Activated naive CD8-positive, alpha-beta T cell treated with anti-CD3 and anti-CD28 coated beads, Interleukin-2, amount 10 ng/mL, durations not matched to agents 7 days and 5 days (primary cell): ENCODE measurements at regions not wholly inside any gene's neighbourhood (a gene's known extent, or its start where the extent isn't known, plus 50 kb on each side); places are given as distances from the start of the nearest gene placed in this dataset.

Source experiments
- ATAC-seq: fragments of 150-1000 bp; cut with Tn5 transposase; one replicate; pipeline ENCODE4 v1.10.0; 2021; ENCODE audit warnings: low read depth, moderate library complexity
- POLR2A ChIA-PET: fragments of 350-600 bp; sonication (Branson Sonifier 250); formaldehyde crosslinking; loops from one replicate; lab custom pipeline; 2021; ENCODE audit warnings: antibody characterized with exemption; lab: Charles Lee
- DNase-seq: peaks from one replicate; pipeline ENCODE4 v3.0.0; 2021
- H3K27ac Mint-ChIP-seq: one replicate; pipeline ENCODE4 v1.8.0; 2022; ENCODE audit warnings: mild to moderate bottlenecking, mixed read lengths
- H3K27me3 Mint-ChIP-seq: one replicate; pipeline ENCODE4 v1.8.0; 2022; ENCODE audit warnings: mild to moderate bottlenecking, moderate library complexity, mixed read lengths
- H3K36me3 Mint-ChIP-seq: one replicate; pipeline ENCODE4 v1.8.0; 2021; ENCODE audit warnings: mild to moderate bottlenecking, mixed read lengths
- H3K4me1 Mint-ChIP-seq: one replicate; pipeline ENCODE4 v1.8.0; 2021; ENCODE audit warnings: mixed read lengths
- H3K4me3 Mint-ChIP-seq: one replicate; pipeline ENCODE4 v1.8.0; 2022; ENCODE audit warnings: mild to moderate bottlenecking, moderate library complexity, mixed read lengths
- H3K9me3 Mint-ChIP-seq: one replicate; pipeline ENCODE4 v1.8.0; 2021; ENCODE audit warnings: mixed read lengths

DNA sequence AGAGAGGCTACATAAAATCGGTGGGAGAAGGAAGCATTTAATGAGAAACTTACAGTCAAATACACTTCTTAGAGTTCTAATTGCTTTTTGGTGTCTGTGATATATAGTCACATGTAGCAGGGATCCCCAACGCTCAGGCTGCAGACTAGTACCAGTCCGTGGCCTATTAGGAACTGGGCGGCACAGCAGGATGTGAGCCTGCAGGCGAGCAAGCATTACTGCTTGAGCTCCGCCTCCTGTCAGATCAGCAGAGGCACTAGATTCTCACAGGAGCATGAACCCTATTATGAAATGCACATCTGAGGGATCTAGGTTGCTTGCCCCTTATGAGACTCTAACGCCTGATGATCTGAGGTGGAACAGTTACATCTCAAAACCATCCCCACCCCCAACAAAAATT is 158.5 kb downstream of the TANC2 start:
- ATAC-seq (no peak), DNase-seq (no peak)
- H3K9me3 Mint-ChIP-seq, result peaks cover 1% of the 10 kb centered on the region
- no peak overlapping the region for H3K4me3 Mint-ChIP-seq
- no peaks in the 10 kb centered on the region for H3K36me3 Mint-ChIP-seq
- no peaks in the 10 kb centered on the region for H3K27me3 Mint-ChIP-seq
- H3K4me1 Mint-ChIP-seq, result no peaks in the 10 kb centered on the region
- H3K27ac Mint-ChIP-seq, result no peak overlapping the region
- POLR2A ChIA-PET, result no interaction called here

DNA sequence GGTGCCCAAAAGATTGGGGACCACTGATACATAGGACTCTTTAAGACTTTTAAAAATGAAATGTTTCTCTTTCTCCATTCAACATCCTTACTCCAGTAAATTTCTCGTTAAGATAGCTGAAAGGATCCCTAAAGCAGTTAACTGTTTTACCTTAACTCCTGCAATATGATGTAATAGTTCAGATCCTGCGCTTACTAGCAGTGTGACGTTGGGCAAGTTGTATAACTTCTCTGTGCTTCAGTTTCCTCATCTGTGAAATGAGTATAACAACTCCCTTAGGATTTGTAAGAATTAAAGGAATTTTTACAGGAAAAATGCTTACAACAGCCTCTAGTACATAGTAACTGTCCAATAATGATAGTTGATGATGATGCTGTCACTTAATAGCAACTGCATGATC is 158.9 kb downstream of the TANC2 start:
- Mint-ChIP-seq H3K4me1 (no peaks in the 10 kb centered on the region), H3K27me3 (no peaks in the 10 kb centered on the region), H3K9me3 (peaks cover 1% of the 10 kb centered on the region), H3K36me3 (no peaks in the 10 kb centered on the region), H3K4me3 (no peak overlapping the region), H3K27ac (no peak overlapping the region)
- ATAC-seq (no peak), DNase-seq (no peak)
- POLR2A ChIA-PET, result no interaction called here

DNA sequence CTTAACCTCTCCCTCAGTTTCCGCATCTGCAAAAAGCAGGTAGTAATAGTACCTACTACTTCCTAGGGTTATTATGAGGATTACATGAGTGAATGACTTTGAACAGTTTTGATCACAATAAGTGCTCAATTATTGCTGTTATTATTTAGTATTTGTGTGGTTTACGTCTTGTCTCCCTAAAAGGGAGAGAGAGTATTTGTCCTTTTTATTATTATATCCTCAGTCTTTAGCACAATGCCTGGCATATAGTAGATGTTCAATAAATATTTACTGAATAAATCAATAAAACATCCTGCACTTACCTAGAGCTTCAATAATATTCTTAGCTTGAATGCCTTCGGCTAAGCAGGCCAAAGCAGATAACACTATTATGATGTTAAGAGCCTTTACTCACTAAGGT is 160.0 kb downstream of the TANC2 start:
- no peaks in the 10 kb centered on the region for H3K36me3 Mint-ChIP-seq
- ATAC-seq, result no peak
- H3K9me3 Mint-ChIP-seq, result peaks cover 1% of the 10 kb centered on the region
- DNase-seq, result no peak
- no peaks in the 10 kb centered on the region for H3K27me3 Mint-ChIP-seq
- H3K4me3 Mint-ChIP-seq, result no peak overlapping the region
- H3K27ac Mint-ChIP-seq, result no peak overlapping the region
- H3K4me1 Mint-ChIP-seq, result no peaks in the 10 kb centered on the region
- POLR2A ChIA-PET, result no interaction called here

DNA sequence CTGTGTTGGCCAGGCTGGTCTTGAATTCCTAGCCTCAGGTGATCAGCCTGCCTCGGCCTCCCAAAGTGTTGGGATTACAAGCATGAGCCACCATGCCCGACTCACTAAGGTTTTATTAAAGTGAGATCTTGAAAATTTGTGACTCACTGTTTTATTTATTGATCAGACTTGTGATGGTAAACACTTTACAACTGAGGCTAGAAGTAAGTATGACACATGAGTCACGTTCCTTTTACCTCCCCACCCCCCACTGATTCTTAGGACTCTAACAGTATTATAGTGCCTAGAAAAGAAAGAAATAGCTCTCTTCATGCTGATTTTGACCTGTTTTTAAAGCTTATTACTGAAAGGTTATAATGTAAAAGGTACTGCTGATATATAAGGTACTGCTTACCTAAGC is 160.6 kb downstream of the TANC2 start:
- peaks cover 1% of the 10 kb centered on the region for H3K9me3 Mint-ChIP-seq
- no peaks in the 10 kb centered on the region for H3K27me3 Mint-ChIP-seq
- no peaks in the 10 kb centered on the region for H3K36me3 Mint-ChIP-seq
- no peak overlapping the region for H3K4me3 Mint-ChIP-seq
- no peak for ATAC-seq
- H3K27ac Mint-ChIP-seq, result no peak overlapping the region
- H3K4me1 Mint-ChIP-seq, result no peaks in the 10 kb centered on the region
- POLR2A ChIA-PET, result no interaction called here
- no peak for DNase-seq

DNA sequence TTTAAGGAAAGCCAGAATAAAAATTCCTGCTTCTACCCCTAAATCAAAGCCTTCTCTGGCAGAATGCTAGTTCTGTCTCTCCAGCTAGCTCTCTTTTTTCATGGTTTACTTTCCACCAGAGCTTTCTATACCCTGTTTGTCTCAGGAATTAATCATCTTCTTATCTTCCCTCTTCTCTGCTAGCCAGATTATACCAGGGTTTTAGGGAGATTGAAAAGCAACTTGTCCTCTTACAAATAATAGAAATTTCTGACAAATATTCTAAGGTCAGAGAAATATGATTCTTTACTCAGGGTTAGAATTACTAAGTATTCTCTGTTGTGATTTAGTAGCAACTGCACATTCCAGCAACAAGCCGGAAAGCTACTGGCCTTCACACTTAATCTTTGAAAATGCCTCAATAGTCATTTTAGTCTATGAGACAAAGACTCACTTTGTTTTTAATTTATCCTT is 166.4 kb downstream of the TANC2 start:
- no peak overlapping the region for H3K27ac Mint-ChIP-seq
- POLR2A ChIA-PET, result no interaction called here
- H3K36me3 Mint-ChIP-seq, result no peaks in the 10 kb centered on the region
- H3K27me3 Mint-ChIP-seq, result no peaks in the 10 kb centered on the region
- DNase-seq (no peak), ATAC-seq (no peak)
- H3K4me3 Mint-ChIP-seq, result no peak overlapping the region
- no peaks in the 10 kb centered on the region for H3K9me3 Mint-ChIP-seq
- no peaks in the 10 kb centered on the region for H3K4me1 Mint-ChIP-seq

DNA sequence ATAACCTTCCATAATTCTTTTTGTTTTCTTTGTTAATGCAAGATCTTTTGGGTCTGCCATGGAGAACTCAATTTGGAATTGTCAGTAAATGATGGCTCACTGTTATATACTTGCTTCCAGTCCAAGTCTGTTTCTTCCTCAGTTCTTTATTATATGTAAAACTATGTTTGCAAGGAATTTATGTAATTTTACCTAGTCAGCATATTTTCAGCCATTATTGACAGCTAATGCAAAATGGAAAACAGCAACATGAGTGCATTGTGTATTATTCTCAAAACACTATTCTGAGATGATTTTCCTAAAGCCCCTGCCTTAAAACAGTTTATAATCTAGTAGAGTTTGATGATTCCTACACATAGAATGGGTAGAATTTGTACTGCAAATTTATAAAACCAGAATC is 167.5 kb downstream of the TANC2 start:
- Mint-ChIP-seq H3K4me1 (no peaks in the 10 kb centered on the region), H3K27ac (no peak overlapping the region), H3K4me3 (no peak overlapping the region), H3K9me3 (no peaks in the 10 kb centered on the region), H3K27me3 (no peaks in the 10 kb centered on the region), H3K36me3 (no peaks in the 10 kb centered on the region)
- POLR2A ChIA-PET, result no interaction called here
- no peak for DNase-seq
- ATAC-seq, result no peak

DNA sequence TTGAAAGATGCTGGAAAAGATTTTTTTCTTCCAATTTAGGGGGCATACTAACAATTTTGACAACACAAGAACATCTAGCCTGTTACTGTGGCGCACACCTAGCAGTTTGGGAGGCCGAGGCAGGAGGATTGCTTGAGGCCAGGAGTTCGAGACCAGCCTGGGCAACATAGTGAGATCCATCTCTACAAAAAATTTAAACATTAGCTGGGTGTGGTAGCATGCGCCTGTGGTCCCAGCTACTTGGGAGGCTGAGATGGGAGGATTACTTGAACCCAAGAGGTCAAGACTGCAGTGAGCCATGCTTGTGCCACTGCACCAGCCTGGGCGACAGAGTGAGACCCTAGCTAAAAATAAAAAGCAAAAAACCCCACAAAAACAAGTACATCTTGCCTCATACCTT is 168.8 kb downstream of the TANC2 start:
- H3K4me3 Mint-ChIP-seq, result no peak overlapping the region
- H3K27ac Mint-ChIP-seq, result no peak overlapping the region
- no peak for ATAC-seq
- no peaks in the 10 kb centered on the region for H3K9me3 Mint-ChIP-seq
- H3K36me3 Mint-ChIP-seq, result no peaks in the 10 kb centered on the region
- H3K27me3 Mint-ChIP-seq, result no peaks in the 10 kb centered on the region
- no peaks in the 10 kb centered on the region for H3K4me1 Mint-ChIP-seq
- DNase-seq, result no peak
- POLR2A ChIA-PET, result no interaction called here

DNA sequence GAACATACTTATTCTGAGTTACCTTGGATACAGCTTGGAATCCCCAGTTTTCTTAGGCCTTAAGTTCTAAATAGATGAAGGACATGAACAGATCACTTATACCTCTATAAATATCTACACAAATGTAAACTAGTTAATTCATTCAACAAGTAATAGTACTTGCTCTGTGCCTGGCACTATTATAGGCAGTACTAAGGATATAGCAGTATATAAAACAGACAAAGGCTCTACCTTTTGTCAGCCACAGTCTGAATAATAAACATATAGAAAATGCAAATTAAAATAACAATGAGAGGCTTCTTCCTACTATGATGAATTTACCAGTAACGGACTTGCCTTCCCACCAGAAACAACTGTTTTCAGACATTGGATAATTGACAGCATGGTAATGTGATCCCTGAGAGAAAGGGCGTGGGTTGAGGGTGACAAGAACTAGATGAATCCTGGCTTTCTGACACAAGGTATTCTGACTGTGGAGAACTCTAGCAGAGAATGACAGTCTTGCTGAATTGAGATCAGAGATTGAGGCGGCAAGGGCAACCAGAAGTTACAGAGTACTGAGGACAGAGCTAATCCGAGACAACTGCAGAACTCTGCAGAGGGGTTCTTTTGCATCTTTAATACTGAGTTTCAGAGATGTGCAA is 170.5 kb downstream of the TANC2 start:
- Mint-ChIP-seq H3K27me3 (no peaks in the 10 kb centered on the region), H3K36me3 (no peaks in the 10 kb centered on the region), H3K4me3 (no peak overlapping the region), H3K27ac (no peak overlapping the region), H3K9me3 (no peaks in the 10 kb centered on the region), H3K4me1 (peaks cover 4% of the 10 kb centered on the region)
- DNase-seq (no peak), ATAC-seq (no peak)
- POLR2A ChIA-PET, result no interaction called here

DNA sequence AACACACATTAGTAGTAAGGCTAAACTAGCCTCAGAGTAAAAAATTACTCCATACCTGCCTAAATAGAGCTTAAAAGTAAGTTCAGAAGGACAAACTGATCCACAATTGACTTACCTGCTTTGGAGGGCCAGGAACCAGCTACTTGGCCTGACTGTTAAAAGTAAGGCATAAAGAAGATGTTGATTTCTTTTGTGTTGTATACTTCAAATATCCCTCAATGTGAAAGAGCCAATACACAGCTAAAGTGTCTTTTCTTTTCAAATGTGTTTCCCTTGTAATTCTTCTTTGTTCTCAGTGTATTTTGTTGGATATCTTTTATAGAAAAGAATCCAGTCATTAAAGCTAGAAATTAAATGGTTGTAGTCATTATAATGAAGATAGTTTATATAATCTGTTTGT is 171.1 kb downstream of the TANC2 start:
- Mint-ChIP-seq H3K9me3 (no peaks in the 10 kb centered on the region), H3K27ac (no peak overlapping the region), H3K4me1 (peaks cover 4% of the 10 kb centered on the region), H3K36me3 (no peaks in the 10 kb centered on the region), H3K27me3 (no peaks in the 10 kb centered on the region), H3K4me3 (no peak overlapping the region)
- DNase-seq, result no peak
- POLR2A ChIA-PET, result interaction anchor here (0.5 kb wide), 1 partner anchor 16 kb away, joined by 3 read pairs; no protein-coding TSS in a partner anchor
- no peak for ATAC-seq

DNA sequence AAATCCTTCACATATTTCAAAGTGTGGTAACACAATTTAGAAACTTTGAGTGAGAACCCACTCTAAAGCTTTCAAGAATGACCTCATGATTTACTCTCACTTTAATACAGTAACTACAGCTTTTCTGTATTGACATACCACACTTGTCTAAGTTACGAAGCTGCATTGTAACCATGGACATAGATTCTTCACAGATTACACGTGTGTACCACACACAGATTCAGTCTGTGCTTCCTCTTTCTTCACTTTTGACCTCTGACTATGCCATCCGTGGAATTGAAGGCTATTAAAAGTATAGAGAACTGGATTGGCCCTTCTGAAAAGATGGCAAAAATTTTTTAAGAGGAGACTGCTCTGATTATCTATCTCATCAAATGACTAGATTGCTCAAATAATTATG is 172.7 kb downstream of the TANC2 start:
- DNase-seq, result no peak
- H3K27ac Mint-ChIP-seq, result no peak overlapping the region
- H3K27me3 Mint-ChIP-seq, result no peaks in the 10 kb centered on the region
- H3K4me1 Mint-ChIP-seq, result peaks cover 4% of the 10 kb centered on the region
- POLR2A ChIA-PET, result no interaction called here
- H3K4me3 Mint-ChIP-seq, result no peak overlapping the region
- H3K36me3 Mint-ChIP-seq, result no peaks in the 10 kb centered on the region
- H3K9me3 Mint-ChIP-seq, result no peaks in the 10 kb centered on the region
- ATAC-seq, result no peak

DNA sequence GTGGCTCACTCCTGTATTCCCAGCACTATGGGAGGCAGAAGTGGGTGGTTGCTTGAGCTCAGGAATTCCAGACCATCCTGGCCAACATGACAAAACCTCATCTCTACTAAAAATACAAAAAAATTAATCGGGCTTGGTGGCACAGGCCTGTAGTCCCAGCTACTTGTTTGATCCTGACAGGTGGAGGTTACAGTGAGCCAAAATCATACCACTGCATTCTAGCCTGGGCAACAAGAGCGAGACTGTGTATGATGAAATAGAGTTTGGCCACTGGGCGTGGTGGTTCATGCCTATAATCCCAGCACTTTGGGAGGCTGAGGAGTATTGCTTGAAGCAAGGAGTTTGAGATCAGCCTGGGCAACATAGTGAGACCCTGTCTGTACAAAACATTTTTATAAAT is 173.3 kb downstream of the TANC2 start:
- Mint-ChIP-seq H3K4me1 (peaks cover 4% of the 10 kb centered on the region), H3K27me3 (no peaks in the 10 kb centered on the region), H3K9me3 (no peaks in the 10 kb centered on the region), H3K27ac (no peak overlapping the region), H3K36me3 (no peaks in the 10 kb centered on the region), H3K4me3 (no peak overlapping the region)
- POLR2A ChIA-PET, result no interaction called here
- DNase-seq (no peak), ATAC-seq (no peak)

DNA sequence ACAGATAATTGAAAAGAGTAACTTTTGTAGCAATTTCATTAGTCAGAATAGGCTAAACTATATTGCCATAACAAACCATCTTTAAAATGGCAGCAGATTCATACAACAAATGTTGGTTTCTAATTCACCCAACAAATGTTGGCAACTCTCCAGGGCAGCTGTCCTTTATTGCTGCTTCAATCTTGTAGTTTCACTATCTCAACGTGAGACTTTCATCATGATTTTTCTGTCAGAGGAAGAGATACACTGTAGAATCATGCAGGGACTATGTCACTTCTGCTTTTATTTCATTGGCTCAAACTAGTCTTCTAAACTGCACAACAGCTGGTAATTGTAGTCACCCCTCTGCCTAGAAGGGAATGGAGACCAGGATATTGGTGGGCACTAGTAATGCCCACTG is 174.2 kb downstream of the TANC2 start:
- no peak overlapping the region for H3K27ac Mint-ChIP-seq
- H3K9me3 Mint-ChIP-seq, result no peaks in the 10 kb centered on the region
- H3K4me3 Mint-ChIP-seq, result no peak overlapping the region
- peaks cover 4% of the 10 kb centered on the region for H3K4me1 Mint-ChIP-seq
- H3K27me3 Mint-ChIP-seq, result no peaks in the 10 kb centered on the region
- DNase-seq (no peak), ATAC-seq (no peak)
- no peaks in the 10 kb centered on the region for H3K36me3 Mint-ChIP-seq
- POLR2A ChIA-PET, result no interaction called here

DNA sequence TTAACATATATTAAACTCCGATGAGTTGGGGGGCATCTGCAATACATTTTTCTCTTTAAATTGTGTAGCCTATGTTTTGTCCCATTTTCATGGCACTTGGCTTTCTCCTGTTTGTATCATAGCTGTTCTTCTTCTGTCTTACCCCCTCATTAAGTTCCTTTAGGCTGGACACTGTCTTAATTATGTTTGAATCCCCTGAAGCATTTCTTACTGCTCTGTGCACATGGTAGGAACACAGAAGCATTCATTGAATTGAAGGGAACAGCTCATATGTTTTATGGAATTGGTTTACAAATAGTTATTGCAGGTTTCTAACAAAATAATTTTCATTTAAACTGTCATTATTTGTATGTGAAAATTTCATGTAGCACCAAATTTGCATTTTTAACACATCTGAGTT is 176.8 kb downstream of the TANC2 start:
- POLR2A ChIA-PET, result no interaction called here
- DNase-seq (no peak), ATAC-seq (no peak)
- no peak overlapping the region for H3K27ac Mint-ChIP-seq
- no peaks in the 10 kb centered on the region for H3K9me3 Mint-ChIP-seq
- H3K4me3 Mint-ChIP-seq, result no peak overlapping the region
- no peaks in the 10 kb centered on the region for H3K27me3 Mint-ChIP-seq
- no peaks in the 10 kb centered on the region for H3K36me3 Mint-ChIP-seq
- peaks cover 4% of the 10 kb centered on the region for H3K4me1 Mint-ChIP-seq

DNA sequence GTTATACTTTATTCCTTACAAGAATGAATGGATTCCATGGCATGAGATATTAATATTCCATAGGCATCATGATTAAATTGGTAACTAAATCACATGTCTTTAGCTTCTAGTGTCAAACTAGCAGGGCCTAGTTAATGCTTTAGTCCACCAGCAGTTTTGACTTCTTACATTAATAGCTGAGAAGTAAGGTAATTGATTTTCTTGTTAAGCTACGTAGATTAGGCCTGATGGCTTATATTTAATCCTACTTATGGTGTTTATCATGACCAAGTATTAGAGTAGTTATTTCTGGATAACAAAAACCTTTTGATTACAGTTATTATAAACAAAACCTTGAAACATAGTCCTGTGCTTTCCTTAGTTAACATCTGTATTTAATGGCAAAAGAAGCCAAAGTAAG is 184.5 kb downstream of the TANC2 start:
- no peaks in the 10 kb centered on the region for H3K36me3 Mint-ChIP-seq
- no peaks in the 10 kb centered on the region for H3K9me3 Mint-ChIP-seq
- no peak overlapping the region for H3K4me3 Mint-ChIP-seq
- no peaks in the 10 kb centered on the region for H3K4me1 Mint-ChIP-seq
- POLR2A ChIA-PET, result no interaction called here
- no peak overlapping the region for H3K27ac Mint-ChIP-seq
- ATAC-seq, result no peak
- no peaks in the 10 kb centered on the region for H3K27me3 Mint-ChIP-seq
- DNase-seq, result no peak

DNA sequence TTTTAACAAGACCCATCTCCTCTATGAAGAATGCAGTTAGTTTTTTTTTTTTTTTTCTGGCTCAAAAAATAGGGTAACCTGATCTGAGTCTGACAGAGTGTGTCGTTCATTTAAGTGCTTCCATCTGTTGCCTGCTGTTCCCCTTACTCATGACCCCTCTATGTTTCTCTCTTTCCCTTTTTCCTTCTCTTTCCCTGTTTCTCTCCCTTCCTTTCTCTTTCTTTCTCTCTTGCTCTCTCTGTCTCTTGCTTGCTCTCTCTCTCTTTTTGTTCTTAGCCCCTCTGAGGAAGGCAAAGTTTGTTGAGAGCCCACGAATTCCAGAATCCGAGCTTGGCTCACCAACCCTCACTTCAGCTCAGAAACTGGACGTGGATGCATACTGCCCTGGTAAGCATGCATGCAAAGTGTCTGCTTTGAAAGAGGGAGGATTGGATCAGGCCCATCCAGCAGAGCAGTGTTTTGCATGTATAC is 185.0 kb downstream of the TANC2 start:
- Mint-ChIP-seq H3K4me3 (no peak overlapping the region), H3K27ac (no peak overlapping the region), H3K36me3 (no peaks in the 10 kb centered on the region), H3K4me1 (no peaks in the 10 kb centered on the region), H3K9me3 (no peaks in the 10 kb centered on the region), H3K27me3 (no peaks in the 10 kb centered on the region)
- no peak for ATAC-seq
- no peak for DNase-seq
- POLR2A ChIA-PET, result no interaction called here
